HFF-Myc (cell line): ENCODE measurements at regions not wholly inside any gene's neighbourhood (a gene's known extent, or its start where the extent isn't known, plus 50 kb on each side); places are given as distances from the start of the nearest gene placed in this dataset.
A peak's percentile ranks its signal among the peaks of the same experiment; 100 is the strongest.

ENCODE experiments used
- DNase-seq: peaks from one replicate; pipeline ENCODE4 v3.0.0-alpha.2; 2011; ENCODE audit warnings: low read depth; ENCODE audit errors: extremely low read depth
- H3K4me3 ChIP-seq: replicated peaks from 2 replicates; pipeline ENCODE4 v1.5.1; 2011; ENCODE audit warnings: low read depth, mild to moderate bottlenecking, control low read depth, low read length
- CTCF ChIP-seq: IDR thresholded peaks from 2 replicates; pipeline ENCODE4 v1.5.1; 2012; ENCODE audit warnings: mild to moderate bottlenecking, low read depth, low read length, control low read depth; ENCODE audit errors: missing control alignments

- no peak for DNase-seq
- no peak overlapping the region for H3K4me3 ChIP-seq
- TF ChIP-seq CTCF = no peak
These were observed 320.3 kb downstream of the SUCLA2 start for GRCh38 chr13:47680748-47681147.

GRCh38 chr13:47679401-47679800 lies 321.7 kb downstream of the SUCLA2 start:
- no peak for TF ChIP-seq CTCF
- no peak overlapping the region for H3K4me3 ChIP-seq
- DNase-seq = no peak

- TF ChIP-seq CTCF = no peak
- DNase-seq = no peak
These were observed 322.7 kb downstream of the SUCLA2 start for GRCh38 chr13:47678201-47678968.

GRCh38 chr13:47675871-47676270 lies 325.2 kb downstream of the SUCLA2 start:
- DNase-seq = no peak
- no peak for TF ChIP-seq CTCF
- H3K4me3 ChIP-seq = no peak overlapping the region

More at GRCh38 chr13:47678201-47678968, 322.7 kb downstream of the SUCLA2 start:
- no peak overlapping the region for H3K4me3 ChIP-seq

- TF ChIP-seq CTCF = no peak
- no peak overlapping the region for H3K4me3 ChIP-seq
- DNase-seq = peak; percentile 20
These were observed 327.8 kb downstream of the SUCLA2 start for GRCh38 chr13:47673009-47673850.

GRCh38 chr13:47672245-47673008 lies 328.6 kb downstream of the SUCLA2 start:
- H3K4me3 ChIP-seq = no peak overlapping the region
- no peak for DNase-seq
- no peak for TF ChIP-seq CTCF
